Upper lobe of left lung (tissue), 4 donors: ENCODE measurements at regions not wholly inside any gene's neighbourhood (a gene's known extent, or its start where the extent isn't known, plus 50 kb on each side); places are given as distances from the start of the nearest gene placed in this dataset.

ENCODE experiments used
- CTCF ChIP-seq, 6 experiments: fragments of 450-650 bp in 4 of 6; fragments of 200-600 bp in 2 of 6; sonication (generic) in 2 of 6; IDR thresholded peaks; one replicate each; pipeline ENCODE4 v1.5.1; 2016 to 2019; ENCODE audit warnings: antibody characterized with exemption in 6 of 6
- POLR2A ChIP-seq, 4 donors: fragments of 450-650 bp; IDR thresholded peaks; one replicate each; pipeline ENCODE4 v1.5.1; 2016 to 2017; ENCODE audit warnings: antibody characterized with exemption in 4 of 4, mild to moderate bottlenecking in 2 of 4
- POLR2AphosphoS5 ChIP-seq, 2 donors: sonication (generic); formaldehyde crosslinking; IDR thresholded peaks; one replicate each; pipeline ENCODE4 v1.5.1; 2017; ENCODE audit warnings: antibody characterized with exemption in 2 of 2

GRCh38 chr13:89784161-89784809, 1563.2 kb upstream of the MIR17HG start:
- no peak for TF ChIP-seq POLR2A (IDR thresholded peaks at IDR 0.05)
- TF ChIP-seq CTCF (IDR thresholded peaks at IDR 0.05) = no peak
- TF ChIP-seq POLR2AphosphoS5 (IDR thresholded peaks at IDR 0.05) = no peak
